ENCODE measurements at regions not wholly inside any gene's neighbourhood (a gene's known extent, or its start where the extent isn't known, plus 50 kb on each side); places are given as distances from the start of the nearest gene placed in this dataset.
"Not testable (repeated sequence)": the region's sequence is repeated elsewhere in the genome, so short reads cannot be mapped to it uniquely, and the experiment has no call there.

DNA sequence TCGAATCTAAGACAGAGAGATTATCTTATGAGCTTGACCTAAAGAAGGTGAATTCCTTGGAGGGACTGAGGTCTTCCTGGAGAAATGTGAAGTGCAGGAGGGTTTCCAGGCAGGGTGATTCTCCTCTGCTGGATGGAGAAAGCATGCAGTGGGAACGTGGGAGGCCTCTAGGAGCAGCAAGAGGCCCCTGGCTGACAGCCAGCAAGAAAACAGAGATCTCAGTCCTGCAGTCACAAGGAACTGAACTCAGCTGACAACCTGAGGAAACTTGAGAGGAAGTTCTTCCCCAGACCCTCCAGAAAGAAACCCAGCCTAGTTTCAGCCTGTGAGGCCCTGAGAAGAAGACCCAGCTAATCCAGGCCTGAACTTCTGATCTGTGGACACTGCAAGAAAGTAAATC, 345.9 kb downstream of the FAM72C start:
- DNase-seq (ENCODE audit: low spot score): no peak

- DNase-seq (ENCODE audit: low spot score): no peak
Measured at GRCh38 chr1:143619851-143620250, 351.9 kb downstream of the FAM72C start.

- no peak for DNase-seq (ENCODE audit: low spot score)
Measured at GRCh38 chr1:143611159-143611558, 360.6 kb downstream of the FAM72C start.

GRCh38 chr1:143610196-143610595, 361.6 kb downstream of the FAM72C start:
- no peak for DNase-seq (ENCODE audit: low spot score)

DNA sequence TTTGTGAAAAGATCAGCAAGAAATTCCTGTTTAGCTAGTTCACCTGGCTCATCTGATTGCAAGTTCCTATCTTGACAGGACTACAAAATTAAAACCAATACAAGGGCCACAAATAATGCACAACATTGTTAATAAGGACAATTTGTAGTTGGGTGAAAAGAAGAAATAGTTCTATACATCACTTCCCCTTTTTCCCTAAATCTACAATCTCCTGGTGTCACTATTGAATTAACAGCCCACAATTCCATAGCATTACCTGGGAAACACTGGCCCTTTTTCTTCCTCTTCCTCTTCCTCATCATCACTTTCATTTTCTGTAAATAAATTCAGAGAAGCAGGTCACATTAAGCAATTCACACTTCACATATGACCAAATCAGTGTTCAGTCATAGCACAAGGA, 366.9 kb downstream of the FAM72C start:
- no peak for DNase-seq (ENCODE audit: low spot score)

DNA sequence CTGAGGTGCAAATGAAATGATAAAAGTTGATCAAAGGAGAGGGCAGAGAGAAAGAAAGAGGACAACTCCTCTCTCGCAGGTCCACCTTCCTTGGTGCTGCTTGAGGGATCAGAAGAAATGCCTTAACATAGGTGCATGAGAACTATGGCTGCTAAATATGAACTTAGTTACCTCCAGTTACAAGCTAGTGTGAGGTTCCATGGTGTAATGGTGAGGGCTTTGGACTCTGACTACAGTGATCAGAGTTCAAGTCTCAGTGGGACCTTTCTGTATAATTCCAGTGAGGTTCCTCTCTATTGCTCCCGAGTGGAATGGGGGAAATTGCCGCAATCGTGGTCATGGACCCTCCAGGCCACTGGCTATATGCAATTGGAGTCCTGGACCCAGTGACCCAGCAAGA, 387.3 kb downstream of the FAM72C start:
- no peak for DNase-seq (ENCODE audit: low spot score)

DNA sequence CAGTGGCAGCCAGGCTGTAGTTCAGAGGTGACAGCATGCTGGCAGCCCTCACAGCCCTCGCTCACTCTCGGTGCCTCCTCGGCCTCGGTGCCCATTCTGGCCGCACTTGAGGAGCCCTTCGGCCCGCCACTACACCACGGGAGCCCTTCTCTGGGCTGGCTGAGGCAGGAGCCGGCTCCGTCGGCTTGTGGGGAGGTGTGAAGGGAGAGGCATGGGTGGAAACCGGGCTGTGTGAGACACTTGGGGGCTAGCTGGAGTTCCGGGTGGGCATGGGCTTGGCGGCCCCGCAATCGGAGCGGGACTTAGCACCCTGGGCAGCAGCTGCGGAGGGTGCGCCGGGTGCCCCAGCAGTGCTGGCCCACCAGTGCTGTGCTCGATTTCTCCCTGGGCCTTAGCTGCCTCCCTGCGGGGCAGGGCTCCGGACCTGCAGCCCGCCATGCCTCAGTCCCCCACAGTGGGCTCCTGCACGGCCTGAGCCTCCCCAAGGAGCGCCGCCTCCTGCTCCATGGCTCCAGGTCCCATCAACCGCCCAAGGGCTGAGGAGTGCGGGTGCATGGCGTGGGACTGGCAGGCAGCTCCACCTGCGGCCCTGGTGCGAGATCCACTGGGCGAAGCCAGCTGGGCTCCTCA, 396.8 kb downstream of the FAM72C start:
- no peak for DNase-seq (ENCODE audit: low spot score)

DNA sequence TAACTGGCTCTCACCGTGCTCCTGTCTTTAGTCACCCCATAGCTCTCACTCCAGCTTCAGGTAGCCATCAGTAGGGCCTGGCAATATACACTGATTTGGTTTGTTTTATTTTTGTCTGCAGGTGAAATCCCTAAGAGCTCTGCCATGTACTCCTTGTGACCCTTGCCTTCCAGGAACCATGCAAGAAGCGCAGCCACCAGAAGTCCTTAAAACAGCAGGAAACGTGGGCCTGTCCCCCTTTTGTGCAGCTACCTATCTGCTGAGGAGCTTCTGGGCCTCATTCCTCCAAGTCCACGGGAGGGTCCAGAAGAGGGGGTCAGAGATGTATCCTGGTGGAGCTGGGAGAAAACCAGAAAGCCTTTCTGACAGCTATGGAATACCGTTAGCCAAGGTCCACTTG, 399.1 kb downstream of the FAM72C start:
- not testable (repeated sequence) for DNase-seq (ENCODE audit: low spot score)

DNA sequence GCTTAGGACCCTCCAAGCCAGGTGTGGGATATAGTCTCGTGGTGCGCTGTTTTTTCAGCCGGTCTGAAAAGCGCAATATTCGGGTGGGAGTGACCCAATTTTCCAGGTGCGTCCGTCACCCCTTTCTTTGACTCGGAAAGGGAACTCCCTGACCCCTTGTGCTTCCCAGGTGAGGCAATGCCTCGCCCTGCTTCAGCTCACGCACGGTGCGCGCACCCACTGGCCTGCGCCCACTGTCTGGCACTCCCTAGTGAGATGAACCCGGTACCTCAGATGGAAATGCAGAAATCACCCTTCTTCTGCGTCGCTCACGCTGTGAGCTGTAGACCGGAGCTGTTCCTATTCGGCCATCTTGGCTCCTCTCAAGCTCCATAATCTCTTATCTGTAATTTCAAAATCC, 408.0 kb downstream of the FAM72C start:
- not testable (repeated sequence) for DNase-seq (ENCODE audit: low spot score)

DNA sequence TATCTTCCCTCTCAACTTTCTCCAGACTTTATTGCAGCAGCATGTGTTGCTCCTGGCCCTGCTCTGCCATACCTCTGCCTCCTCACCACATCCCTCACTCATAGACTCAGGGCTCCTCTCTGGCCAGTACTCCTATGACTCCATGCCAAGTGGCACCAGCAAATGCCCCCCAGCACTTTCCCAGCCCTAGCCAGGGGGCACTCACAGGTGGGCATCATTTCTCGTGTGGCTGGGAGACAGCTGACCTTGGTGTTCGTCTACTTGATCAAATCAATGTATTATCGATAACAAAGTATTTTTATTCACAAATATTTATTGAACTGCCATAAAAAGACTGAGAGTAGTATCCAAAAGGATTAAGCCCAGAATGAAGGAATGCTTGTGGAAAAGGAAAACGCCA, 418.2 kb downstream of the FAM72C start:
- DNase-seq (ENCODE audit: low spot score): no peak

GRCh38 chr1:143504703-143505102, 467.1 kb downstream of the FAM72C start:
- not testable (repeated sequence) for DNase-seq (ENCODE audit: low spot score)

- not testable (repeated sequence) for DNase-seq (ENCODE audit: low spot score)
Measured at GRCh38 chr1:143504080-143504479, 467.7 kb downstream of the FAM72C start.

GRCh38 chr1:143503048-143503447, 468.7 kb downstream of the FAM72C start:
- not testable (repeated sequence) for DNase-seq (ENCODE audit: low spot score)

DNA sequence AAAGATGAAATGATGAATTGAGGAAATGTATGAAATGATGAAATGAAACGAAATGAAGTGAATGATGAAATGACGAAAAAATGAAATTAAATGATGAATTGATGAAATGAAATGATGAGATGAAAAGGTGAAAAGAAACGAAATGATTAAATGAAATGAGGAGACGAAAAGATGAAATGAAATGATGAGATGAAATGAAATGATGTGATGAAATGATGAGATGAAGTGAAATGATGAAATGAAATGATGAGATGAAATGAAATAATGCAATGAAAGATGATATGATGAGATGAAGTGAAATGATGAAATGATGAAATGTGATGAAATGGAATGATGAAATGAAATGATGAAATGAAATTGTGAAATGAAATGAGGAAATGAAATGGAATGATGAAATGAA, 469.7 kb downstream of the FAM72C start:
- not testable (repeated sequence) for DNase-seq (ENCODE audit: low spot score)

DNA sequence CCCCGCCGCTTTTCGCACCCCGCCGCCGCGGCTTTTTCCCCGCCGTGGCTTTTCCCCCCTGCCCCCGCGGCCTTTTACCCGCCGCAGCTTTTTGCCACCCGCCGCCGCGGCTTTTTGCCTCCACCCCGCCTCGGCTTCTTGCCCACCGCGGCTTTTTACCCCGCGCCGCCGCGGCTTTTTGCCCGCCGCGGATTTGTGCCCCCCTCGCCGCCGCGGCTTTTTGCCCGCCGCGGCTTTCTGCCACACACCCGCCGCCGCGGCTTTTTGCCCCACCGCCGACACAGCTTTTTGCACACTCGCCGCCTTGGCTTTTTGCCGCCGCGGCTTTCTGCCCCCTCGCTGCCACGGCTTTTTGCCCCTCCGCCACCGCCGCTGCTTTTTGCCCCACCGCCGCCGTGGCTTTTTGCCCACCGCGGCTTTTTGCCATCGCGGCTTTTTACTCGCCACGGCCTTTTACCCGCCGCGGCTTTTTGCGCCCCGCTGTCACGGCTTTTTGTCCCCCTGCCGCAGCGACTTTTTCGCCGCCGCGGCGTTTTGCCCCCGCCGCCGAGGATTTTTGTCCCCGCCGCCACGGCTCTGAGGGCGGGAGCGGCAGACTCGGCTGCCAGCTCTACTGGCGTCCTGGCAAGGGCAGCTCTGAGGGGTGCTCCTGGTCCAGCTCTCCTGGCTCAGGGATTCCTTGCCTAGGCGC, 473.6 kb downstream of the FAM72C start:
- DNase-seq (ENCODE audit: low spot score): not testable (repeated sequence)

DNA sequence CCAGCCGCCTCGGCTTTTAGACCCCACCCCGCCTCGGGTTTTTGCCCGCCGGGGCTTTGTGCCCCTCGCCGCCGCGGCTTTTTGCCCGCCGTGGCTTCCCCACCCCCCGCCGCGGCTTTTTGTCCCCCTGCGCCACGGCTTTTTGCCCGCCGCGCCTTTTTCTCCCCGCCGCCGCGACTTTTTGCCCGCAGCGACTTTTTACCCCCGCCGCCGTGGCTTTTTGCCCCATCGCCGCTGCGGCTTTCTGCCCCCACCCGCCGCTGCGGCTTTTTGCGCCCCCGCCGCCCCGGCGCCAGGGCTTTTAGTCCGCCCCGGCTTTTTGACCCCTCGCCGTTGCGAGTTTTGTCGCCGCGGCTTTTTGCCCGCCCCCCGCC, 474.4 kb downstream of the FAM72C start:
- no peak for DNase-seq (ENCODE audit: low spot score)

DNA sequence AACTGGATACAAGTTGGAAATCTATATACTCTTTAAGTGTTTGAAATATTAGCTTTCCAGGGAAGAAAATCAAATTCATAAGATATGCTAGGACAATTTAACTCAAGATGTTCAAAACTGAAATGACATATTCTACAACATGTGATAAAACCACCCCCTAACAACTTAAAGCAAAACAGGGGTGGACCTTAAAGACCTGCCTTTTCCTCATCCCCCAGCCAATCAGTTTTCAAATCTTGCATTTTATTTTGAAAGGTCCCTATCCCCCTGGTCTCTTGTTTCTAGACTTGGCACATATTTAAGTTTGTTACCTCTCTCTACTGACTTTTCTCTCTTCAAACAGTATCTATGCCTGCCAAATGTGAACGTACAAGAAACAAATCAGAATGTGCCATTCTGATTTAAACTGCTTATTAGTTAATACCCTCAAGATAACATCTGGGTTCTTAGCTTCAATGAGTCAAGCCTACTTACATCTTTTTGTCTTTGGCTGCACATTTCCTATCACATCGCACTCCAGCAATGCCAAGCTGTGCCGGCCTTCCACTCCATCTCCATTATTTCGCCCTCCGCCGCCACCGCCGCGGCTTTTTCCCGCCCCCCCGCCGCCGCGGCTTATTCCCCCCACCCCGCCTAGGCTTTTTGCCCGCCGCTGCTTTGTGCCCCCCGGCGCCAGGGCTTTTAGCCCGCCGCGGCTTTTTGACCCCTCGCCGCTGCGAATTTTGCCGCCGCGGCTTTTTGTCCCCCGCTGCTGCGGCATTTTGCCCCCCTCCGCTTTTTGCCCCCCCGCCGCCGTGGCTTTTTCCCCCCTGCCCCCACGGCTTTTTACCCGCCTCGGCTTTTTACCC, 475.0 kb downstream of the FAM72C start:
- not testable (repeated sequence) for DNase-seq (ENCODE audit: low spot score)

Small RNA genes in the stretch of these regions (small RNA-seq; reads per million reads assigned to genes)
- gene AC239800.3: 0 reads per million in 2 experiments
- 0 reads per million in 2 experiments for gene HIST2H3PS2
- gene RNU1-114P: 0 reads per million in 2 experiments
- 0 reads per million in 2 experiments for gene RNU1-143P
- gene RNU1-92P: 0 reads per million in 2 experiments
- gene RNVU1-17: 1.0 to 4.7 reads per million in 2 experiments
- gene RNVU1-18: 0 reads per million in 2 experiments
